Neural progenitor cell (in vitro differentiated cells): ENCODE measurements at regions not wholly inside any gene's neighbourhood (a gene's known extent, or its start where the extent isn't known, plus 50 kb on each side); places are given as distances from the start of the nearest gene placed in this dataset.
"Not testable (repeated sequence)": the region's sequence is repeated elsewhere in the genome, so short reads cannot be mapped to it uniquely, and the experiment has no call there.

Experiments used
- DNase-seq: peaks from one replicate; pipeline ENCODE4 v3.0.0-alpha.2; 2016; ENCODE audit warnings: low spot score
- H2AFZ ChIP-seq: fragments of 200-600 bp; sonication (generic); replicated peaks from 2 replicates; pipeline ENCODE4 v1.6.1; 2016; ENCODE audit warnings: antibody characterized with exemption
- H3F3A ChIP-seq: fragments of 200-600 bp; sonication (generic); 2 replicates; pipeline ENCODE4 v1.6.1; 2016; ENCODE audit warnings: antibody characterized with exemption, low read depth
- H3K27ac ChIP-seq: fragments of 200-600 bp; sonication (generic); 2 replicates; pipeline ENCODE4 v1.5.1; 2016; ENCODE audit warnings: mild to moderate bottlenecking
- H3K27me3 ChIP-seq: fragments of 200-600 bp; sonication (generic); 2 replicates; pipeline ENCODE4 v1.6.1; 2016; ENCODE audit warnings: mild to moderate bottlenecking, moderate library complexity
- H3K36me3 ChIP-seq: fragments of 200-600 bp; sonication (generic); 2 replicates; pipeline ENCODE4 v1.5.1; 2016
- H3K4me1 ChIP-seq: fragments of 200-600 bp; sonication (generic); 2 replicates; pipeline ENCODE4 v1.6.1; 2016; ENCODE audit warnings: mixed run types
- H3K4me2 ChIP-seq: fragments of 200-600 bp; sonication (generic); 2 replicates; pipeline ENCODE4 v1.6.1; 2016
- H3K4me3 ChIP-seq: fragments of 200-600 bp; sonication (generic); 2 replicates; pipeline ENCODE4 v1.5.1; 2016
- H3K79me2 ChIP-seq: fragments of 200-600 bp; sonication (generic); 2 replicates; pipeline ENCODE4 v1.6.1; 2016; ENCODE audit warnings: low read depth
- H3K9ac ChIP-seq: fragments of 200-600 bp; sonication (generic); 2 replicates; pipeline ENCODE4 v1.6.1; 2016
- H3K9me3 ChIP-seq: fragments of 200-600 bp; sonication (generic); 2 replicates; pipeline ENCODE4 v1.5.1; 2016; ENCODE audit warnings: low read depth
- H4K20me1 ChIP-seq: fragments of 200-600 bp; sonication (generic); 2 replicates; pipeline ENCODE4 v1.6.1; 2016; ENCODE audit warnings: low read depth
- H3K27ac Mint-ChIP-seq: 3 replicates; pipeline ENCODE4 v1.8.0; 2021; ENCODE audit warnings: mixed read lengths
- H3K27me3 Mint-ChIP-seq: 2 replicates; pipeline ENCODE4 v1.8.0; 2022; ENCODE audit warnings: low read depth, mild to moderate bottlenecking, inconsistent platforms, moderate library complexity, mixed read lengths; ENCODE audit not compliant: insufficient read depth
- H3K36me3 Mint-ChIP-seq: 3 replicates; pipeline ENCODE4 v1.8.0; 2021; ENCODE audit warnings: mixed read lengths
- H3K4me1 Mint-ChIP-seq: 3 replicates; pipeline ENCODE4 v1.8.0; 2021; ENCODE audit warnings: mixed read lengths
- H3K4me3 Mint-ChIP-seq: 3 replicates; pipeline ENCODE4 v1.8.0; 2021; ENCODE audit warnings: mild to moderate bottlenecking, moderate library complexity, mixed read lengths
- H3K9me3 Mint-ChIP-seq: 3 replicates; pipeline ENCODE4 v1.8.0; 2020; ENCODE audit warnings: mixed read lengths
- EZH2 ChIP-seq: fragments of 200-600 bp; sonication (generic); IDR thresholded peaks from 2 replicates; pipeline ENCODE4 v1.6.1; 2017; ENCODE audit warnings: antibody characterized with exemption, mild to moderate bottlenecking, moderate library complexity
- EZH2phosphoT487 ChIP-seq: fragments of 200-600 bp; sonication (generic); IDR thresholded peaks from 2 replicates; pipeline ENCODE4 v1.6.1; 2017; ENCODE audit warnings: antibody characterized with exemption
- TF ChIP-seq, protein P1 (sequence below): fragments of 200-600 bp; sonication (generic); IDR thresholded peaks from 2 replicates; pipeline ENCODE4 v1.5.1; 2017; ENCODE audit warnings: antibody characterized with exemption, mild to moderate bottlenecking

GRCh38 chr14:105923520-105924191 lies 397.3 kb downstream of the TMEM121 start:
- H3K27me3 ChIP-seq, H3K27ac Mint-ChIP-seq, H4K20me1 ChIP-seq, H3K36me3 ChIP-seq, DNase-seq, H2AFZ ChIP-seq, H3F3A ChIP-seq, H3K4me3 ChIP-seq, H3K36me3 Mint-ChIP-seq, H3K4me1 Mint-ChIP-seq, H3K79me2 ChIP-seq, H3K4me2 ChIP-seq, H3K27me3 Mint-ChIP-seq, H3K9ac ChIP-seq, H3K27ac ChIP-seq, H3K4me1 ChIP-seq, H3K4me3 Mint-ChIP-seq, H3K9me3 ChIP-seq: not testable (repeated sequence)
- H3K9me3 Mint-ChIP-seq, result peaks cover 57% of the 10 kb centered on the region

GRCh38 chr14:105924951-105925591 lies 398.7 kb downstream of the TMEM121 start:
- TF ChIP-seq EZH2 (no peak), EZH2phosphoT487 (no peak)
- TF ChIP-seq, protein P1, sequence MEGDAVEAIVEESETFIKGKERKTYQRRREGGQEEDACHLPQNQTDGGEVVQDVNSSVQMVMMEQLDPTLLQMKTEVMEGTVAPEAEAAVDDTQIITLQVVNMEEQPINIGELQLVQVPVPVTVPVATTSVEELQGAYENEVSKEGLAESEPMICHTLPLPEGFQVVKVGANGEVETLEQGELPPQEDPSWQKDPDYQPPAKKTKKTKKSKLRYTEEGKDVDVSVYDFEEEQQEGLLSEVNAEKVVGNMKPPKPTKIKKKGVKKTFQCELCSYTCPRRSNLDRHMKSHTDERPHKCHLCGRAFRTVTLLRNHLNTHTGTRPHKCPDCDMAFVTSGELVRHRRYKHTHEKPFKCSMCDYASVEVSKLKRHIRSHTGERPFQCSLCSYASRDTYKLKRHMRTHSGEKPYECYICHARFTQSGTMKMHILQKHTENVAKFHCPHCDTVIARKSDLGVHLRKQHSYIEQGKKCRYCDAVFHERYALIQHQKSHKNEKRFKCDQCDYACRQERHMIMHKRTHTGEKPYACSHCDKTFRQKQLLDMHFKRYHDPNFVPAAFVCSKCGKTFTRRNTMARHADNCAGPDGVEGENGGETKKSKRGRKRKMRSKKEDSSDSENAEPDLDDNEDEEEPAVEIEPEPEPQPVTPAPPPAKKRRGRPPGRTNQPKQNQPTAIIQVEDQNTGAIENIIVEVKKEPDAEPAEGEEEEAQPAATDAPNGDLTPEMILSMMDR, result no peak
- no peaks in the 10 kb centered on the region for H3F3A ChIP-seq
- H2AFZ ChIP-seq, result no peak overlapping the region
- no peaks in the 10 kb centered on the region for H3K4me1 ChIP-seq
- Mint-ChIP-seq H3K4me3 (no peak overlapping the region), H3K27ac (no peak overlapping the region), H3K27me3 (peaks cover 4% of the 10 kb centered on the region), H3K36me3 (no peaks in the 10 kb centered on the region), H3K4me1 (no peaks in the 10 kb centered on the region), H3K9me3 (peaks cover 54% of the 10 kb centered on the region)
- no peak overlapping the region for H3K4me3 ChIP-seq
- H3K36me3 ChIP-seq, result no peaks in the 10 kb centered on the region
- H3K79me2 ChIP-seq, result no peaks in the 10 kb centered on the region
- no peaks in the 10 kb centered on the region for H4K20me1 ChIP-seq
- no peaks in the 10 kb centered on the region for H3K27me3 ChIP-seq
- no peak overlapping the region for H3K9ac ChIP-seq
- H3K27ac ChIP-seq, result no peak overlapping the region
- H3K4me2 ChIP-seq, result no peak overlapping the region
- DNase-seq, result no peak
- H3K9me3 ChIP-seq, result peaks cover 9% of the 10 kb centered on the region

GRCh38 chr14:105925615-105926372 lies 399.4 kb downstream of the TMEM121 start:
- peaks cover 52% of the 10 kb centered on the region for H3K9me3 Mint-ChIP-seq
- no peak overlapping the region for H3K4me3 Mint-ChIP-seq
- H3K4me3 ChIP-seq, result no peak overlapping the region
- peaks cover 9% of the 10 kb centered on the region for H3K9me3 ChIP-seq
- H2AFZ ChIP-seq, result no peak overlapping the region
- peaks cover 4% of the 10 kb centered on the region for H3K27me3 Mint-ChIP-seq
- H4K20me1 ChIP-seq, result no peaks in the 10 kb centered on the region
- no peak overlapping the region for H3K4me2 ChIP-seq
- H3F3A ChIP-seq, result no peaks in the 10 kb centered on the region
- no peaks in the 10 kb centered on the region for H3K36me3 Mint-ChIP-seq
- TF ChIP-seq EZH2phosphoT487 (no peak), EZH2 (no peak)
- TF ChIP-seq, protein P1, result no peak
- DNase-seq, result no peak
- H3K27ac ChIP-seq, result no peak overlapping the region
- no peaks in the 10 kb centered on the region for H3K4me1 ChIP-seq
- no peaks in the 10 kb centered on the region for H3K27me3 ChIP-seq
- no peak overlapping the region for H3K9ac ChIP-seq
- no peaks in the 10 kb centered on the region for H3K79me2 ChIP-seq
- no peak overlapping the region for H3K27ac Mint-ChIP-seq
- H3K4me1 Mint-ChIP-seq, result no peaks in the 10 kb centered on the region
- H3K36me3 ChIP-seq, result no peaks in the 10 kb centered on the region
